D721Med (cell line): ENCODE measurements at regions not wholly inside any gene's neighbourhood (a gene's known extent, or its start where the extent isn't known, plus 50 kb on each side); places are given as distances from the start of the nearest gene placed in this dataset.
"Not testable (repeated sequence)": the region's sequence is repeated elsewhere in the genome, so short reads cannot be mapped to it uniquely, and the experiment has no call there.

Experiments
- DNase-seq: peaks from one replicate; pipeline ENCODE4 v3.0.0; 2011; ENCODE audit warnings: low spot score; ENCODE audit not compliant: insufficient read length
- FAIRE-seq: peaks from 2 replicates; lab custom pipeline; 2011; peaks lifted over from hg19 to GRCh38; lab: Jason Lieb, UNC
- CTCF ChIP-seq: IDR thresholded peaks from 2 replicates; pipeline ENCODE4 v1.5.1; 2012; ENCODE audit warnings: mild to moderate bottlenecking, control low read depth; ENCODE audit not compliant: insufficient read depth; ENCODE audit errors: missing control alignments

GRCh38 chr1:121515235-121515634 is 330.5 kb downstream of the SRGAP2C start:
- no peak for TF ChIP-seq CTCF
- FAIRE-seq (no peak), DNase-seq (no peak)

- FAIRE-seq (no peak), DNase-seq (no peak)
- TF ChIP-seq CTCF, result no peak
Measured at GRCh38 chr1:121516234-121516967, 331.6 kb downstream of the SRGAP2C start.

- DNase-seq (no peak), FAIRE-seq (no peak)
- TF ChIP-seq CTCF, result no peak
Measured at GRCh38 chr1:121517586-121518230, 332.9 kb downstream of the SRGAP2C start.

GRCh38 chr1:121518726-121519041 is 333.9 kb downstream of the SRGAP2C start:
- FAIRE-seq (no peak), DNase-seq (no peak)
- TF ChIP-seq CTCF, result no peak

GRCh38 chr1:121519042-121519755 is 334.4 kb downstream of the SRGAP2C start:
- TF ChIP-seq CTCF, result no peak
- FAIRE-seq (no peak), DNase-seq (peak; percentile 35)

GRCh38 chr1:121519756-121520286 is 335.0 kb downstream of the SRGAP2C start:
- not testable (repeated sequence) for FAIRE-seq, DNase-seq

- no peak for TF ChIP-seq CTCF
- FAIRE-seq, result no peak
- DNase-seq, result no peak
Measured at GRCh38 chr1:121522061-121522759, 337.4 kb downstream of the SRGAP2C start.

GRCh38 chr1:121523112-121523511 is 338.3 kb downstream of the SRGAP2C start:
- not testable (repeated sequence) for DNase-seq, FAIRE-seq
